G401.6 (cell line): ENCODE measurements at regions not wholly inside any gene's neighbourhood (a gene's known extent, or its start where the extent isn't known, plus 50 kb on each side); places are given as distances from the start of the nearest gene placed in this dataset.
"Not testable (repeated sequence)": the region's sequence is repeated elsewhere in the genome, so short reads cannot be mapped to it uniquely, and the experiment has no call there.

Experiments used
- FAIRE-seq: peaks from 2 replicates; lab custom pipeline; 2012; peaks lifted over from hg19 to GRCh38; lab: Jason Lieb, UNC

GRCh38 chr6:99802396-99803031 is 191.5 kb downstream of the MCHR2 start:
- no peak for FAIRE-seq

DNA sequence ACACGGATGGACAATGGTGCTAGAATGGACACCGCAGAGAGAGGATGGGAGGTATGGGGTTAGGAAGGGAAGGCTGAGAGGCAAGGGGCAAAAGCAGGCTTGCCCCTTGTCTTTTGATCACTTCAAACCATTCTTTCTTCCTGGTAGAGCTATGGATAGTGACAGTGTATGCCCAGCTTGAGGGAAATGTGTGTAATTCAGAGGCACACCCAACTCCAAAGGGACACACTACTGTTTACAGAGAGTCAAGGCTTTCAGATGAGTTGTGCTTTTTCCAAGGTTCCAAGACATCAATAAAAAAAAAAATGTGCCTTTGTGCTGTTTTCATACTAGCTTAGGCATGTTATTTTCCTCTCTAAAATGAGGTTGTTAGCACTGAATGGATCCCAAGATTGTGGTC is 185.0 kb downstream of the MCHR2 start:
- FAIRE-seq: no peak

GRCh38 chr6:99810295-99810694 is 183.7 kb downstream of the MCHR2 start:
- no peak for FAIRE-seq

- FAIRE-seq: no peak
Observed at GRCh38 chr6:99810942-99811620, 182.9 kb downstream of the MCHR2 start.

GRCh38 chr6:99811636-99812035 is 182.4 kb downstream of the MCHR2 start:
- FAIRE-seq: no peak

DNA sequence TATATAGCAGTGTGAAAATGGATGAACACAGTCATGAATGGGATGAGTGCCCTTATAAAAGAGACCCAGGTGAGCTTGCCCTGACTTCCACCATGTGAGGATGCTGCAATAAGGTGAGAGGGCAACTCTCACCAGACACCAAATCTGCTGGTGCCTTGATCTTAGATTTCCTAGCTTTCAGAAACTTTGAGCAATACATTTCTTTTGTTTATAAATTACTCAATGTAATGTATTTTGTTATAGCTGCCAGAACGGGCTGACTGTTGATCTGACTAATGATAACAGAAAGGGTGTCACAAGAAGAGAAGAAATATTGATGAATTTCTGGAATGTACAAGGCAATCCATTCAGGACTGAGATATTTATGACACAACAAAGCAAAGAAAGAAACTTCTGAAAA is 180.5 kb downstream of the MCHR2 start:
- FAIRE-seq: no peak

GRCh38 chr6:99814230-99814928 is 179.6 kb downstream of the MCHR2 start:
- FAIRE-seq: no peak

DNA sequence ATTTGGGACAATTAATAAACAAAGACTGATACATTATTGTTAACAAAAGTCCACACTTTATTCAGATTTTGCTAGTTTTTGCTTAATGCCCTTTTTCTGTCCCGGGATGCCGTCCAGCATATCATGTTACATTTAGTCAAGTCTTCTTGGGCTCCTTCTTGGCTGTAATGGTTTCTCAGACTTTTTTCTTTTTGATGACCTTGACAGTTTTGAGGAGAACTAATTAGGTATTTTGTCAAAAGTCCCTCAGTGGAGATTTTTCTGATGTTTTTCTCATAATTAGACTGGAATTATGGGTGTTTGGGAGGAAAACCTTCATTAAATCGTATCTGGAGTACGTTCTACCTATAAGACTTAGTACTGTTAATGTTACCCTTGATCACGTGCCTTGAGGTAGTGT is 177.2 kb downstream of the MCHR2 start:
- FAIRE-seq: no peak

DNA sequence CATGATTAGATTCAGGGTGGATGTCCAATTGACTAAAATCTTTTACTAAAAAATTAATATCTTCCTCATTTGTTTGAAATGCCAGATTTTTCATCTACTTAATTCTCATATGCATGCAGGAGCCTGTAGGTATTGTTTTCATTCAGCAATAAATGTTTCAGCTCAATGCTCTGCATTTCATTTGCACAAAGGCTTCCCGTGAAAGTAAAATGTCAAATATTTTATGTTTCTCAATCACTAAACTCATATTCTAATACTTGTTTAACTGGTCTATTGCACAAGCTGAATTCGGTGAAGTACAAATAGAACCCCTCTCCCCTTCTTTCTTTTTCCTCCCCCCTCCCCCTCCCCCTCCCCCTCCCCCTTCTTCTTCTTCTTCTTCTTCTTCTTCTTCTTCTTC is 175.9 kb downstream of the MCHR2 start:
- FAIRE-seq: no peak

DNA sequence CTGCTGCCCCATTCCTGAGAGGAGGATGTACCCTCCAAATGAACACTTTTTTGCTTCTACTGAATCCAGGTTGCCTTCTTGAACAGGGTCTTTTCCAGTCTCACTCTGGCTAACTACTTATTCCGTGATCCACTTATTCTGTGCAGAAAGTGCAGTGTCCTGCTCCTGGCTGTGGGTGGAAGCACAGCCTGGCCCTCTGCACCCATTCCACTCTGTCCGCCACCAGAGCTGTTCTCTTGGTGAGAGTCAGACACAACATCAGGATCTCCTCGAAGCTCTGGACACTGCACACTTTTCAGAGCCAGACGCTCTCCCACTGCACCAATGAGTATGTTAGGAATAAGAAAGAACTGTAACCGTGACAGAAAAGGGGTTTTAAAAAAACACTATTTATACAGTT is 174.2 kb downstream of the MCHR2 start:
- FAIRE-seq: no peak

DNA sequence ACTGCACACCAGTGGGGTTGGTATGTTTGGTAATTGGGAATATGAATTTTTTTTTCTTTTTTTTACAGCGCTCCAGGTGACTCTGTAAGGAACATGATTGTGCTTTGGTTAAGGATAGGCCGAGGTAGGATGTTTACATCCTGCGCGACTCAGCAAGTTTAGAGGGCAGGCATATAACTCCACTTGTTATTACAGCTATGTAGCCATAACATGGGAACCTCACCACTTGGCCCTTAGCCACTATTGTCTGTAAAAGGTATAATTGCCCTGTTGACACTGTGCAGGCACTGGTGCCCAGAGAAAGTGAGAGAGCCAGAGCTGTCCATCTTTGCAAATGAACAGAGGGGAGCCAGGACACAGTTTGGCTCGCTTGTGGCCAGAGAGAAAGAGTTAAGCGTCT is 172.9 kb downstream of the MCHR2 start:
- FAIRE-seq: no peak

- no peak for FAIRE-seq
Observed at GRCh38 chr6:99822741-99823512, 171.1 kb downstream of the MCHR2 start.

- not testable (repeated sequence) for FAIRE-seq
Observed at GRCh38 chr6:99823513-99824235, 170.3 kb downstream of the MCHR2 start.

DNA sequence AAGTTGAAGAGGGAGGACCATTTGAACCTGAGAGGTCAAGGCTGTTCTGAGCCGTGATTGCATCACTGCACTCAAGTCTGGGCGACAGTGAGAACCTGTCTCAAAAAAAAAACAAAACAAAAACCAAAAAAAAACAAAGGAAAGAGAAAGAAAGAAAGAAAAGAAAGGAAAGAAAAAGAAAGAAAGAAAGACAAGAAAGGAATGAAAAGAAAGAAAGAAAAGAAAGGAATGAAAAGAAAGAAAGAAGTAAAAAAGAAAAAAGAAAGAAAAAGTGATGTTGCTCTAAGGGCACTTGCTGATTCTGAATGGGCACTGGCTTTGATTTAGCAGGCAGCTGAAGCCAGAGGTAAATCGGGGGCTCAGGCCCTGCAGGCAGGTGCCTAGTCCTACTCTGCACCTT is 161.0 kb downstream of the MCHR2 start:
- FAIRE-seq: no peak

DNA sequence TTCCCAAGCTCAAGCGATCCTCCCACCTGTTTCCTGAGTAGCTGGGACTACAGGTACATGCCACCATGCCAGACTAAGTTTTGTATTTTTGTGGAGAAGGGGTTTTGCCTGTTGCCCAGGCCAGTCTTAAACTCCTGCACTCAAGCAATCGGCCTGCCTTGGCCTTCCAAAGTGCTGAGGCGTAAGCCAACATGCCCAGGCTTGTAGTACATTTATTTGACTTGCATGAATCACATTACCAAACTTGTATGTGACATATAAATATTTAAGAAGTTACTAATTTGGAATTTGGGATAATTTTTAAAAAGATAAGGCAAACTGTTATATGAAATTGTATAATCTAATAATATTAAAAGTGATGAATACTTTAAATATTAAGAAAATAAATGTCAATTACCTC is 157.6 kb downstream of the MCHR2 start:
- no peak for FAIRE-seq

GRCh38 chr6:99838607-99839006 is 155.4 kb downstream of the MCHR2 start:
- FAIRE-seq: no peak

DNA sequence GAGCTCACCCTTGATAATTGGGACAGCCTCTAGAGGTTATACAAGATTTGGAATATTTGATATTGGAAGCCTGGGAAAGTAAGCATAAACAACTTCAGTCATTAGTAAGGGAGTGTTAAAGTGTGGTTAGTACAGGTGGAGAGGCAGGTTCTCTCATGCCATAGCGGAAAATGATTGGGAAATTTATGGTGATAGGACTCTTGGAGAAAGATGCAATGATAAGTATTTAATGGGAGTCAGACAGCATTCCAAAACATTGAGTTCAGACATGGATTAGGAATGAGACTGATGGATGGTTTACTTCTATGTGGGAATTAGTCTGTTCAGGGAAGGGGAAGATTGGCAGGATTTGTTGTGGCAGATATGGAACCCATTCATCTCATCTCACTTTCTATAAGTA is 152.7 kb downstream of the MCHR2 start:
- no peak for FAIRE-seq

GRCh38 chr6:99846006-99846405 is 148.0 kb downstream of the MCHR2 start:
- FAIRE-seq: no peak

GRCh38 chr6:99850841-99851240 is 143.2 kb downstream of the MCHR2 start:
- FAIRE-seq: no peak

DNA sequence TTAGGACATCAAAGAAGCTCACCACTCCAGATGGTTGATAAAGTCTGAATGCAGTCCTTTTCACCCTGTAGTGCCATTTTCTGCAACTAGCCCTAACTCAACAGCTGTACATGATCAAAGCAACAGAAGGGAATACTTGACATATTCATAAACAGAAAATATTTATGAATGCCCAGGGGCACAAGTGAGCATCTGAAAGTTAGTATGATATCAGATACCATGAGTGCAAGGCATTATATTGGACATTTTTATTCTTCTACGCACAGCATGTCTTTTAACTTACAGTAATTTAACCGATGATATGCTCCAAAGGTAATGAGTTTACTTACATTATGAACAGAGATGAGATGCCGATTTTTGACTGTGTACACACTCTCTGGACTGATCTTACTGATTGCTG is 142.0 kb downstream of the MCHR2 start:
- FAIRE-seq: no peak

- FAIRE-seq: no peak
Observed at GRCh38 chr6:99867026-99867425, 127.0 kb downstream of the MCHR2 start.

DNA sequence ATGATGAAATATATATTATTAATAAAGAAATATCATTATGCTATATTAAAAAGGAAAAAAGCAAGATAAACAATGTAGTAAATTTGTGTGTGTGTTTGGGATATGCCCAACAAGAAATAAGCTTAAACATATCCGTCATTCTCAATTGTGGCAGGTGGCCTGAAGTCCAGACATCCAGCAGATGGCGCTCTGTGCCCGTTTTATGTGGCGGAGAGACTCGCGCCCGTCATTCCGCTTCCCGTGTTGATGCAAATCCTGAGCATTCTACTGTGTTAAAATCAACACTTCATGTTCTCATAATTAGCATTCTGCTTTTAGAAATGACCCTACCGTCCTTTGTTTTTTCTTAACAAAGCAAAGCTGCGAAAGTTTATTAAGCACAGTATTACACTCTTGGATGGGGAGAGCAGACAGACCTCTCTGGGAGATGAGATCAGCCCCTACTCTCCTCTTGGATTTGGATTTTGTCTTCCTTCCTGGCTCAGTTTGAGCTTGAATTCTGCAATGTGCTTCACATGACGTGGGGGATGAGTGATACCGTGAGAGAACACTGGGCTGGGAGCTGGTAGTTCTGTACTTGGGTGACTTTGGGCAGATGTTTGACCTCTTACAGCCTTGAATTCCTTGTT is 125.8 kb downstream of the MCHR2 start:
- peak; percentile 94 for FAIRE-seq
